MM.1S (cell line): ENCODE measurements at regions not wholly inside any gene's neighbourhood (a gene's known extent, or its start where the extent isn't known, plus 50 kb on each side); places are given as distances from the start of the nearest gene placed in this dataset.

Experiments used
- CTCF ChIP-seq: fragments of 300-600 bp; sonication (generic); IDR thresholded peaks from 2 replicates; pipeline ENCODE4 v1.5.1; 2016; ENCODE audit warnings: antibody characterized with exemption, low read length, mixed read lengths
- EZH2 ChIP-seq: fragments of 300-600 bp; sonication (generic); optimal IDR thresholded peaks from 2 replicates; pipeline ENCODE3; 2017; ENCODE audit warnings: low read depth, mild to moderate bottlenecking, antibody characterized with exemption, low read length, mixed read lengths

GRCh38 chr7:40965016-40965415 lies 737.9 kb downstream of the INHBA start:
- no peak for TF ChIP-seq EZH2
- no peak for TF ChIP-seq CTCF
